ENCODE measurements at regions not wholly inside any gene's neighbourhood (a gene's known extent, or its start where the extent isn't known, plus 50 kb on each side); places are given as distances from the start of the nearest gene placed in this dataset.

DNA sequence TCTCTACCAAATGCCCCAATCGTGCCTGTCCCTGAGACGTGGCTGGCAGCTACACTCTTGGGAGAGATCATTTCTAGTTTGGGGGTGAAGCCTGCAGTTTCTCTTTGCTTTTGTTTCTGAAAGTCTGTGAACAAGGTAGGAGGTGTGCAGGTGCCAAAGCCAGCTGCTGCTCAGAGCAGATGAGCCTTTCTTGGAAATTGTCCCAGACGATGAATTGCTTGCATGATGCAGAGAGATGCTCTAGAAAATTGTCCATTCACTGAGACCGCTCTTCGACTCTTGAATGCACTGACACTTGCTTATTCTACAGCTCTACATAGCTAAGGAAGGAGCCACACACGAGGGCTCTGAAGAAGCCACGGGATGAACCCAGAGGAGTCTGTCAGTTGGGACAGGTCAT, 225.6 kb upstream of the E2F8 start:
- peaks cover 0 to 2% (median 0%) of the 10 kb centered on the region in 4 donors for H3K4me1 ChIP-seq
- DNase-seq, result no peak
- TF ChIP-seq, protein P1, sequence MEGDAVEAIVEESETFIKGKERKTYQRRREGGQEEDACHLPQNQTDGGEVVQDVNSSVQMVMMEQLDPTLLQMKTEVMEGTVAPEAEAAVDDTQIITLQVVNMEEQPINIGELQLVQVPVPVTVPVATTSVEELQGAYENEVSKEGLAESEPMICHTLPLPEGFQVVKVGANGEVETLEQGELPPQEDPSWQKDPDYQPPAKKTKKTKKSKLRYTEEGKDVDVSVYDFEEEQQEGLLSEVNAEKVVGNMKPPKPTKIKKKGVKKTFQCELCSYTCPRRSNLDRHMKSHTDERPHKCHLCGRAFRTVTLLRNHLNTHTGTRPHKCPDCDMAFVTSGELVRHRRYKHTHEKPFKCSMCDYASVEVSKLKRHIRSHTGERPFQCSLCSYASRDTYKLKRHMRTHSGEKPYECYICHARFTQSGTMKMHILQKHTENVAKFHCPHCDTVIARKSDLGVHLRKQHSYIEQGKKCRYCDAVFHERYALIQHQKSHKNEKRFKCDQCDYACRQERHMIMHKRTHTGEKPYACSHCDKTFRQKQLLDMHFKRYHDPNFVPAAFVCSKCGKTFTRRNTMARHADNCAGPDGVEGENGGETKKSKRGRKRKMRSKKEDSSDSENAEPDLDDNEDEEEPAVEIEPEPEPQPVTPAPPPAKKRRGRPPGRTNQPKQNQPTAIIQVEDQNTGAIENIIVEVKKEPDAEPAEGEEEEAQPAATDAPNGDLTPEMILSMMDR (IDR thresholded peaks at IDR 0.05), result no peak
- TF ChIP-seq POLR2A (IDR thresholded peaks at IDR 0.05) (no peak), EP300 (IDR thresholded peaks at IDR 0.05; ENCODE audit: low read depth) (no peak)
- H3K27me3 ChIP-seq, result no peaks in the 10 kb centered on the region
- in situ Hi-C loops (cut with MboI; ENCODE audit: low pct_ligation_motif_present in 1 of 4, low pct_unique_long_range_greater_than_20kb in 1 of 4, low sequenced_read_pairs in 3 of 4), result no loop called here
- intact Hi-C loops (cut with DNase I; ENCODE audit: low total_unique reads), result no loop called here
- H3K9me3 ChIP-seq, result no peaks in the 10 kb centered on the region
- no peak overlapping the region for H3K4me3 ChIP-seq
- 74 to 77% methylated on average over 3 to 7 of the region's 7 CpGs for WGBS, 2 donors (ENCODE audit: low coverage in 1 of 2)
- H3K27ac ChIP-seq, result no peak overlapping the region
- no peaks in the 10 kb centered on the region for H3K36me3 ChIP-seq

DNA sequence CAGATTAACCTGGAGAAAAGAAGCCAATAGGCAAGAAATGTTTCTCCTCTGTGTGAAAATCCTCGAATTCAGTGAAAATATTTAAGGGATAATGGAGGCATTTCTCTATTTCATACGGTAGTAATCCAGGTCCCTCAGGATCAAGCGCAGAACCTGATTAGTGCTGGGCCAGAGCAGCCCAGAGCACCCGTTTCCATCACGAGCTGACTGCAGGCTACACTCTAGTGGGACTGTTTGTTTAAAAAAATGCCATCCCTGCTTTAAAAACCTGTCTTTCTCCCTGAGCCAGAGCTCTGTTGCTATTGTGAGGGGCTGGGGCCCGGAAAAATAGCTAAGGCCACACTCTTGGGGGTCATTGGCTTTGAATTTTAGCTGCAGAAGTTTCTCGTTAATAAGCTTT, 223.2 kb upstream of the E2F8 start:
- DNase-seq, result no peak
- H3K27me3 ChIP-seq, result no peaks in the 10 kb centered on the region
- no peak overlapping the region for H3K27ac ChIP-seq
- no peaks in the 10 kb centered on the region for H3K36me3 ChIP-seq
- H3K4me1 ChIP-seq, result peaks cover 0 to 10% (median 6%) of the 10 kb centered on the region in 4 donors
- in situ Hi-C loops (cut with MboI; ENCODE audit: low pct_ligation_motif_present in 1 of 4, low pct_unique_long_range_greater_than_20kb in 1 of 4, low sequenced_read_pairs in 3 of 4), result no loop called here
- H3K9me3 ChIP-seq, result no peaks in the 10 kb centered on the region
- H3K4me3 ChIP-seq, result no peak overlapping the region
- intact Hi-C loops (cut with DNase I; ENCODE audit: low total_unique reads), result no loop called here
- no peak for TF ChIP-seq POLR2AphosphoS5 (IDR thresholded peaks at IDR 0.05)
- no peak for TF ChIP-seq EP300 (IDR thresholded peaks at IDR 0.05; ENCODE audit: low read depth)
- WGBS, 2 donors (ENCODE audit: low coverage in 1 of 2), result 89 to 90% methylated on average over 7 of the region's 7 CpGs

DNA sequence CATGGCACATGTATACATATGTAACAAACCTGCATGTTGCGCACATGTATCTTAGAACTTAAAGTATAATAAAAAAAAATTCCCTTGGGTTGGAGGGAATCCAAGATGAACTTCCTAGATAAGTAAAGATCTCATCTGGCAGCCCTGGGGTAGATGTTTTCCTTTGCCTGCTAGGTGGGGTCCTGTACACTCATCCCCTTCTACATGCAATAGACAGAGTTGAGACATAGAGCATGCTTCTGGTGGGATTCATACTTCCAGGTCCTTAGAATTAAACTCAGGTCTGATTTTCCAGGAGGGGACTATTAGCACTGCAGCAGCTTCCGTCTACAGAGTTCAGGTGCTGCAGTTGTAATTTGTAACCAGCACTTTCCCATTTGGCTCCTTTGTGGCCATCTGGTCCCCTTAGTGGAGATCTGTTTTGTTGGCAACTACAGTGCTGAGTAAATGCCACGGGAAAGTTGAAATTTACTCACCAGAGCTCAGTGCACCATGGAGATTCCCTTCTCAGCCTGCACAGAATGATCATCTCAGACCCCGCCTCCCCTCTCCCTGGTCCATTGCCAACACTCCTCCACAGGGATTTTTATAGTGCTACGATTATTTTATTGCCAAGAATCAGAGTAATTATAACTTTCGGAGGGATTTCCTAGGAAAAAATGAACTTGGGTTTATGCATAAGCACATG, 220.1 kb upstream of the E2F8 start:
- Histone ChIP-seq H3K36me3 (no peaks in the 10 kb centered on the region), H3K9me3 (no peaks in the 10 kb centered on the region), H3K4me3 (no peak overlapping the region), H3K27me3 (no peaks in the 10 kb centered on the region), H3K4me1 (peaks cover 0 to 10% (median 6%) of the 10 kb centered on the region in 4 donors), H3K27ac (no peak overlapping the region)
- peak; percentile 34 for DNase-seq
- intact Hi-C loops (cut with DNase I; ENCODE audit: low total_unique reads) (no loop called here), in situ Hi-C loops (cut with MboI; ENCODE audit: low pct_ligation_motif_present in 1 of 4, low pct_unique_long_range_greater_than_20kb in 1 of 4, low sequenced_read_pairs in 3 of 4) (no loop called here)
- TF ChIP-seq EP300 (IDR thresholded peaks at IDR 0.05; ENCODE audit: low read depth) (no peak), POLR2A (IDR thresholded peaks at IDR 0.05) (no peak), POLR2AphosphoS5 (IDR thresholded peaks at IDR 0.05) (no peak)
- TF ChIP-seq, protein P1 (IDR thresholded peaks at IDR 0.05), result no peak
- 26 to 60% methylated on average over 1 to 6 of the region's 6 CpGs for WGBS, 2 donors (ENCODE audit: low coverage in 1 of 2)

DNA sequence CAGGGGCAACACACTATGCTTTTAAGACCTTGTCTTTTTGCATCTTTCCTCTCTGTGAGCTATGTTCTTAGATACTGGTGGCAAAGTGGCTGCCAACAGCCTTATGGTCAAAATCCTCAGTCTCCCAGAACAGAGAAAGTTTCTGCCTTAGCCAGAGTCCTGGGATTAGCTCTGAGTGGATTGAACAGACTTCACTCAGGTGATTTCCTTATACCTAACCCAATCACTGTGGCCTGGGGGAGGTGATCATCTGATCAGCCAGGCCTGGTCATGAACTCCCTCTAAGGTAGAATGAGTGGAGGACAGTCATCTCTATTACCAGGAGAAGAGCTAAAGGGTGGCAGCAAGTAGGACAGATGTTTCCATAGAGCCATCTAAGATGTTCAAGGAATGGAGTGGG, 218.5 kb upstream of the E2F8 start:
- intact Hi-C loops (cut with DNase I; ENCODE audit: low total_unique reads), result no loop called here
- H3K27ac ChIP-seq, result no peak overlapping the region
- no peak for DNase-seq
- H3K4me1 ChIP-seq, result peaks cover 0 to 10% (median 6%) of the 10 kb centered on the region in 4 donors
- no peaks in the 10 kb centered on the region for H3K36me3 ChIP-seq
- in situ Hi-C loops (cut with MboI; ENCODE audit: low pct_ligation_motif_present in 1 of 4, low pct_unique_long_range_greater_than_20kb in 1 of 4, low sequenced_read_pairs in 3 of 4), result no loop called here
- no peak overlapping the region for H3K4me3 ChIP-seq
- no peaks in the 10 kb centered on the region for H3K9me3 ChIP-seq
- TF ChIP-seq POLR2A (IDR thresholded peaks at IDR 0.05), result no peak
- no peaks in the 10 kb centered on the region for H3K27me3 ChIP-seq

DNA sequence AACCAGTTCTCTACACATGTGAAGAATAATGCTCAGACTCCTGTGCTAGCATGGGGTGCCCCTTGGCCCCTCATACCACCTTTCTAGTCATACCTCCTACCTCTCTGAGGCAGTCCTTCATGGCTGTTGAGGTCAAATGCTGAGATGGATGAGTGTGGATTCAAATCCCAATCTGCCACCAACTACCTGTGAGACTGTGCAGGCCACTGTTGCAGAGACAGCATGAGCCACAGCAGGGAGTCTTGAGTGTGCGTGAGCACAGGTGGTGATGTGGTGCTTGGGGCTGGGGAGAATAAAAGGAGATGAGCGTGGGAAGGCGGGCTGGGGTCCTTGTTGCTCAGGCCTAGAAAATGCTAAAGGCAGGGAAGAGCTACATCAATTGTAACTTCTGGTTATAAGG, 218.0 kb upstream of the E2F8 start:
- Histone ChIP-seq H3K27me3 (no peaks in the 10 kb centered on the region), H3K4me1 (peaks cover 0 to 10% (median 6%) of the 10 kb centered on the region in 4 donors), H3K9me3 (no peaks in the 10 kb centered on the region), H3K36me3 (no peaks in the 10 kb centered on the region), H3K27ac (no peak overlapping the region), H3K4me3 (no peak overlapping the region)
- TF ChIP-seq POLR2AphosphoS5 (IDR thresholded peaks at IDR 0.05) (no peak), EP300 (IDR thresholded peaks at IDR 0.05; ENCODE audit: low read depth) (no peak), POLR2A (IDR thresholded peaks at IDR 0.05) (no peak)
- TF ChIP-seq, protein P1 (IDR thresholded peaks at IDR 0.05), result no peak
- no peak for DNase-seq
- WGBS, 2 donors (ENCODE audit: low coverage in 1 of 2), result 89 to 100% methylated on average over 2 to 3 of the region's 3 CpGs
- intact Hi-C loops (cut with DNase I; ENCODE audit: low total_unique reads), result no loop called here
- in situ Hi-C loops (cut with MboI; ENCODE audit: low pct_ligation_motif_present in 1 of 4, low pct_unique_long_range_greater_than_20kb in 1 of 4, low sequenced_read_pairs in 3 of 4), result no loop called here

Measured in transverse colon (tissue), 4 donors.